ENCODE measurements at regions not wholly inside any gene's neighbourhood (a gene's known extent, or its start where the extent isn't known, plus 50 kb on each side); places are given as distances from the start of the nearest gene placed in this dataset.

GRCh38 chr2:7286120-7286519, 368.9 kb downstream of the RNF144A start:
- ATAC-seq (no peak), DNase-seq (ENCODE audit: low read depth, low spot score) (no peak)
- H3K9me2 ChIP-seq (ENCODE audit: insufficient read depth) = no peaks in the 10 kb centered on the region
- H3K27me3 ChIP-seq (ENCODE audit: insufficient read depth, low read length) = peaks cover 9% of the 10 kb centered on the region; the same call in 1 of the 2 replicates
- TF ChIP-seq POLR2AphosphoS5 (IDR thresholded peaks at IDR 0.05; ENCODE audit: low read depth, low read length) (no peak), ZFX (IDR thresholded peaks at IDR 0.05) (no peak), ELF1 (IDR thresholded peaks at IDR 0.05; ENCODE audit: borderline replicate concordance, low read depth) (no peak), EZH2phosphoT487 (IDR thresholded peaks at IDR 0.05; ENCODE audit: borderline replicate concordance) (no peak), ZNF274 (IDR thresholded peaks at IDR 0.05; ENCODE audit: low read depth, low read length) (no peak), POLR2A (IDR thresholded peaks at IDR 0.05; ENCODE audit: borderline replicate concordance, extremely low read depth, insufficient read depth, insufficient read length) (no peak), EGR1 (IDR thresholded peaks at IDR 0.05; ENCODE audit: low read depth) (no peak), CEBPB (IDR thresholded peaks at IDR 0.05; ENCODE audit: low read depth) (no peak), CBX3 (IDR thresholded peaks at IDR 0.05; ENCODE audit: low read depth) (no peak), SP1 (IDR thresholded peaks at IDR 0.05; ENCODE audit: low read depth) (no peak), TCF7L2 (IDR thresholded peaks at IDR 0.05; ENCODE audit: borderline replicate concordance, extremely low read depth, insufficient read depth, insufficient read length) (no peak), SIN3A (IDR thresholded peaks at IDR 0.05; ENCODE audit: low read depth) (no peak)
- TF ChIP-seq, protein P1, sequence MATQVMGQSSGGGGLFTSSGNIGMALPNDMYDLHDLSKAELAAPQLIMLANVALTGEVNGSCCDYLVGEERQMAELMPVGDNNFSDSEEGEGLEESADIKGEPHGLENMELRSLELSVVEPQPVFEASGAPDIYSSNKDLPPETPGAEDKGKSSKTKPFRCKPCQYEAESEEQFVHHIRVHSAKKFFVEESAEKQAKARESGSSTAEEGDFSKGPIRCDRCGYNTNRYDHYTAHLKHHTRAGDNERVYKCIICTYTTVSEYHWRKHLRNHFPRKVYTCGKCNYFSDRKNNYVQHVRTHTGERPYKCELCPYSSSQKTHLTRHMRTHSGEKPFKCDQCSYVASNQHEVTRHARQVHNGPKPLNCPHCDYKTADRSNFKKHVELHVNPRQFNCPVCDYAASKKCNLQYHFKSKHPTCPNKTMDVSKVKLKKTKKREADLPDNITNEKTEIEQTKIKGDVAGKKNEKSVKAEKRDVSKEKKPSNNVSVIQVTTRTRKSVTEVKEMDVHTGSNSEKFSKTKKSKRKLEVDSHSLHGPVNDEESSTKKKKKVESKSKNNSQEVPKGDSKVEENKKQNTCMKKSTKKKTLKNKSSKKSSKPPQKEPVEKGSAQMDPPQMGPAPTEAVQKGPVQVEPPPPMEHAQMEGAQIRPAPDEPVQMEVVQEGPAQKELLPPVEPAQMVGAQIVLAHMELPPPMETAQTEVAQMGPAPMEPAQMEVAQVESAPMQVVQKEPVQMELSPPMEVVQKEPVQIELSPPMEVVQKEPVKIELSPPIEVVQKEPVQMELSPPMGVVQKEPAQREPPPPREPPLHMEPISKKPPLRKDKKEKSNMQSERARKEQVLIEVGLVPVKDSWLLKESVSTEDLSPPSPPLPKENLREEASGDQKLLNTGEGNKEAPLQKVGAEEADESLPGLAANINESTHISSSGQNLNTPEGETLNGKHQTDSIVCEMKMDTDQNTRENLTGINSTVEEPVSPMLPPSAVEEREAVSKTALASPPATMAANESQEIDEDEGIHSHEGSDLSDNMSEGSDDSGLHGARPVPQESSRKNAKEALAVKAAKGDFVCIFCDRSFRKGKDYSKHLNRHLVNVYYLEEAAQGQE (IDR thresholded peaks at IDR 0.05; ENCODE audit: low read depth) = no peak
- TF ChIP-seq, protein P2, sequence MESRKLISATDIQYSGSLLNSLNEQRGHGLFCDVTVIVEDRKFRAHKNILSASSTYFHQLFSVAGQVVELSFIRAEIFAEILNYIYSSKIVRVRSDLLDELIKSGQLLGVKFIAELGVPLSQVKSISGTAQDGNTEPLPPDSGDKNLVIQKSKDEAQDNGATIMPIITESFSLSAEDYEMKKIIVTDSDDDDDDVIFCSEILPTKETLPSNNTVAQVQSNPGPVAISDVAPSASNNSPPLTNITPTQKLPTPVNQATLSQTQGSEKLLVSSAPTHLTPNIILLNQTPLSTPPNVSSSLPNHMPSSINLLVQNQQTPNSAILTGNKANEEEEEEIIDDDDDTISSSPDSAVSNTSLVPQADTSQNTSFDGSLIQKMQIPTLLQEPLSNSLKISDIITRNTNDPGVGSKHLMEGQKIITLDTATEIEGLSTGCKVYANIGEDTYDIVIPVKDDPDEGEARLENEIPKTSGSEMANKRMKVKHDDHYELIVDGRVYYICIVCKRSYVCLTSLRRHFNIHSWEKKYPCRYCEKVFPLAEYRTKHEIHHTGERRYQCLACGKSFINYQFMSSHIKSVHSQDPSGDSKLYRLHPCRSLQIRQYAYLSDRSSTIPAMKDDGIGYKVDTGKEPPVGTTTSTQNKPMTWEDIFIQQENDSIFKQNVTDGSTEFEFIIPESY (IDR thresholded peaks at IDR 0.05; ENCODE audit: extremely low read depth, insufficient replicate concordance, low read length) = no peak
- TF ChIP-seq, protein P3, sequence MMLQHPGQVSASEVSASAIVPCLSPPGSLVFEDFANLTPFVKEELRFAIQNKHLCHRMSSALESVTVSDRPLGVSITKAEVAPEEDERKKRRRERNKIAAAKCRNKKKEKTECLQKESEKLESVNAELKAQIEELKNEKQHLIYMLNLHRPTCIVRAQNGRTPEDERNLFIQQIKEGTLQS (IDR thresholded peaks at IDR 0.05) = no peak
- no peaks in the 10 kb centered on the region for H3K79me2 ChIP-seq (ENCODE audit: insufficient read depth, low read length)
- ChIA-PET CTCF (no interaction called here), POLR2A (no interaction called here), RAD21 (ENCODE audit: low non-redundant PET in 1 of 2, low total read pairs in 2 of 2, uncharacterized antibody in 2 of 2, unreplicated experiment in 2 of 2) (no interaction called here)
- intact Hi-C loops (cut with micrococcal nuclease) = no loop called here
- H3K27ac ChIP-seq (ENCODE audit: low read depth, low read length) = no peak overlapping the region
- no TSS peak for BruUV-seq (replicated peaks)
- H3K9me3 ChIP-seq (ENCODE audit: control insufficient read depth in 1 of 2, insufficient read depth in 1 of 2, low read depth in 1 of 2, low read length in 2 of 2) = no peaks in the 10 kb centered on the region
- H3K9ac ChIP-seq (ENCODE audit: low read length) = no peak overlapping the region
- H3K4me3 ChIP-seq (replicated peaks in 1 of 2; ENCODE audit: low read depth in 1 of 2, low read length in 2 of 2) = no peak overlapping the region
- no peak overlapping the region for H2AFZ ChIP-seq (ENCODE audit: low read depth, low read length, poor library complexity, severe bottlenecking)
- no peaks in the 10 kb centered on the region for H3K4me1 ChIP-seq (ENCODE audit: control insufficient read depth in 1 of 2, insufficient read depth in 2 of 2, low read length in 2 of 2)
- H3K36me3 ChIP-seq (ENCODE audit: control insufficient read depth in 1 of 2, insufficient read depth in 2 of 2, low read length in 2 of 2) = no peaks in the 10 kb centered on the region
- H4K20me1 ChIP-seq (ENCODE audit: insufficient read depth) = no peaks in the 10 kb centered on the region
- H3K4me2 ChIP-seq (ENCODE audit: low read length) = no peak overlapping the region
